ENCODE measurements at regions not wholly inside any gene's neighbourhood (a gene's known extent, or its start where the extent isn't known, plus 50 kb on each side); places are given as distances from the start of the nearest gene placed in this dataset.

- TF ChIP-seq CTCF (IDR thresholded peaks at IDR 0.05): no peak
- no peak for TF ChIP-seq POLR2A (IDR thresholded peaks at IDR 0.05)
Measured at GRCh38 chr2:82893190-82893589, 1565.9 kb downstream of the SUCLG1 start.

Measured in body of pancreas (tissue), 4 donors.